GM12878 (cell line): ENCODE measurements at regions not wholly inside any gene's neighbourhood (a gene's known extent, or its start where the extent isn't known, plus 50 kb on each side); places are given as distances from the start of the nearest gene placed in this dataset.

ENCODE experiments used
- BRCA1 ChIP-seq: IDR thresholded peaks from 2 replicates; pipeline ENCODE4 v1.6.1; 2011; ENCODE audit warnings: low read depth, low read length, improper control_type of control experiment
- EZH2 ChIP-seq: IDR thresholded peaks from 2 replicates; pipeline ENCODE4 v1.6.1; 2012; ENCODE audit warnings: low read depth, mild to moderate bottlenecking, control low read depth, inconsistent platforms, low read length, borderline replicate concordance; ENCODE audit not compliant: control insufficient read depth
- JUND ChIP-seq: IDR thresholded peaks from 2 replicates; pipeline ENCODE4 v1.6.1; 2012; ENCODE audit warnings: low read depth, mild to moderate bottlenecking, low read length, improper control_type of control experiment, moderate library complexity
- MTA3 ChIP-seq: IDR thresholded peaks from 2 replicates; pipeline ENCODE4 v1.6.1; 2012; ENCODE audit warnings: low read length, inconsistent platforms, borderline replicate concordance
- POLR2AphosphoS5 ChIP-seq: IDR thresholded peaks from 2 replicates; pipeline ENCODE4 v1.6.1; 2011; ENCODE audit warnings: mild to moderate bottlenecking, low read length, inconsistent platforms
- RAD21 ChIP-seq: IDR thresholded peaks from 2 replicates; pipeline ENCODE4 v1.6.1; 2011; ENCODE audit warnings: mild to moderate bottlenecking, low read depth, low read length, moderate library complexity; ENCODE audit not compliant: insufficient read depth
- RBBP5 ChIP-seq: fragments of 200-600 bp; sonication (generic); conservative IDR thresholded peaks from 2 replicates; pipeline ENCODE4 v1.6.1; 2016
- ZNF274 ChIP-seq: IDR thresholded peaks from one replicate; pipeline ENCODE4 v1.8.0; 2011; ENCODE audit not compliant: insufficient read length, insufficient read depth

DNA sequence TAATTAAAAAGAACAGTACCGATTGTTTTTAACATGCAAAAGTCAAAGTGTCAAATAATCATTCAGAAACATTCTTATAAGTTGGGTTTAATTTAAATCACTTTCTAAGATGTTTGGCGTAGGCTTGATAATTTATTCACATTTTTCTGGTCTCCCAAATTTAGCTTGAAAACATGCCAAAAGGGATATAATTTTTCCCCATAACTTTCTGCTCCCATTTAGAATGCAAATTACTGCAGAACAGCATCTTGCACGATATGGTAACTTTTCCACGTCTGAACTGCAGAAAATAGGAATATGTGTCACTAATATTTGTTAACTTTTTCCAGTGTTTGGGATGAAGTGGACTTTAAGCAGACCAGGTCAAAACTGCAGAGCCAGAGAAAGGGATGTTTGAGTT is 1592.4 kb upstream of the SEL1L start:
- TF ChIP-seq POLR2AphosphoS5 (no peak), BRCA1 (no peak), RAD21 (no peak), RBBP5 (no peak), JUND (no peak), EZH2 (no peak), MTA3 (no peak), ZNF274 (no peak)
